Hepatocyte (in vitro differentiated cells): ENCODE measurements at regions not wholly inside any gene's neighbourhood (a gene's known extent, or its start where the extent isn't known, plus 50 kb on each side); places are given as distances from the start of the nearest gene placed in this dataset.

Source experiments
- CTCF ChIP-seq: fragments of 200-600 bp; sonication (generic); IDR thresholded peaks from 2 replicates; pipeline ENCODE4 v1.5.1; 2016; ENCODE audit warnings: antibody characterized with exemption, mild to moderate bottlenecking; ENCODE audit not compliant: poor library complexity
- EZH2 ChIP-seq: fragments of 200-600 bp; sonication (generic); IDR thresholded peaks from 2 replicates; pipeline ENCODE4 v1.6.1; 2016; ENCODE audit warnings: antibody characterized with exemption, mild to moderate bottlenecking, borderline replicate concordance
- EZH2phosphoT487 ChIP-seq: fragments of 200-600 bp; sonication (generic); IDR thresholded peaks from one replicate; pipeline ENCODE4 v1.6.1; 2018; ENCODE audit warnings: antibody characterized with exemption, mild to moderate bottlenecking, low read depth, moderate library complexity; ENCODE audit not compliant: unreplicated experiment, severe bottlenecking

- no peak for TF ChIP-seq CTCF
- no peak for TF ChIP-seq EZH2phosphoT487
- no peak for TF ChIP-seq EZH2
Observed at GRCh38 chr19:34313188-34313587, 51.8 kb upstream of the GPI start.
